Liver (tissue), 8 donors: ENCODE measurements at regions not wholly inside any gene's neighbourhood (a gene's known extent, or its start where the extent isn't known, plus 50 kb on each side); places are given as distances from the start of the nearest gene placed in this dataset.

Experiments used
- DNase-seq: peaks from one replicate; pipeline ENCODE4 v3.0.0-alpha.2; 2017; ENCODE audit warnings: low spot score
- H3K27ac ChIP-seq, 2 donors: one replicate each; pipeline ENCODE4 v1.7.0; 2013; ENCODE audit warnings: inconsistent platforms in 2 of 2, low read length in 2 of 2, control low read depth in 1 of 2, low read depth in 1 of 2, mild to moderate bottlenecking in 1 of 2
- H3K27me3 ChIP-seq, 4 donors: one replicate each; pipeline versions ENCODE4 v1.6.1 to v1.7.0; 2013; ENCODE audit warnings: low read length in 3 of 4, inconsistent platforms in 1 of 4, mild to moderate bottlenecking in 1 of 4, moderate library complexity in 1 of 4; ENCODE audit not compliant: control insufficient read depth in 4 of 4, insufficient read depth in 4 of 4
- H3K36me3 ChIP-seq, 4 donors: one replicate each; pipeline versions ENCODE4 v1.6.1 to v1.7.0; 2013; ENCODE audit warnings: low read length in 3 of 4, mild to moderate bottlenecking in 3 of 4, low read depth in 1 of 4, moderate library complexity in 1 of 4; ENCODE audit not compliant: control insufficient read depth in 4 of 4, insufficient read depth in 3 of 4
- H3K4me1 ChIP-seq, 4 donors: one replicate each; pipeline versions ENCODE4 v1.6.1 to v1.7.0; 2013; ENCODE audit warnings: low read length in 3 of 4, mild to moderate bottlenecking in 3 of 4, moderate library complexity in 1 of 4; ENCODE audit not compliant: control insufficient read depth in 4 of 4, insufficient read depth in 4 of 4
- H3K4me3 ChIP-seq, 3 donors: one replicate each; pipeline versions ENCODE4 v1.6.1 to v1.7.0; 2013; ENCODE audit warnings: low read length in 3 of 3, control low read depth in 1 of 3, low read depth in 1 of 3, mild to moderate bottlenecking in 1 of 3
- H3K9ac ChIP-seq, 2 donors: one replicate each; pipeline ENCODE4 v1.7.0; 2013; ENCODE audit warnings: low read length in 2 of 2, mild to moderate bottlenecking in 2 of 2, moderate library complexity in 2 of 2, control low read depth in 1 of 2, low read depth in 1 of 2
- H3K9me3 ChIP-seq, 4 donors: one replicate each; pipeline versions ENCODE4 v1.6.1 to v1.7.0; 2013; ENCODE audit warnings: low read length in 3 of 4; ENCODE audit not compliant: control insufficient read depth in 4 of 4
- CTCF ChIP-seq: fragments of 150-350 bp; IDR thresholded peaks from 2 replicates; pipeline ENCODE4 v1.5.1; 2017; ENCODE audit warnings: improper control_type of control experiment, low read depth, low read length; ENCODE audit not compliant: missing input control
- EGR1 ChIP-seq, 2 donors: IDR thresholded peaks; 2 replicates each; pipeline ENCODE4 v1.6.1; 2016 to 2018; ENCODE audit warnings: antibody characterized with exemption in 2 of 2, low read depth in 2 of 2
- FOXA1 ChIP-seq: IDR thresholded peaks from 2 replicates; pipeline ENCODE4 v1.6.1; 2016; ENCODE audit warnings: antibody characterized with exemption
- FOXA2 ChIP-seq: IDR thresholded peaks from 2 replicates; pipeline ENCODE4 v1.6.1; 2016; ENCODE audit warnings: antibody characterized with exemption
- GABPA ChIP-seq, 2 donors: IDR thresholded peaks in 1 of 2; conservative IDR thresholded peaks in 1 of 2; 2 replicates each; pipeline ENCODE4 v1.6.1; 2016; ENCODE audit warnings: antibody characterized with exemption in 2 of 2, mild to moderate bottlenecking in 1 of 2, moderate library complexity in 1 of 2
- HNF4A ChIP-seq, 2 donors: conservative IDR thresholded peaks; 2 replicates each; pipeline ENCODE4 v1.6.1; 2016; ENCODE audit warnings: antibody characterized with exemption in 2 of 2, mild to moderate bottlenecking in 2 of 2
- HNF4G ChIP-seq: IDR thresholded peaks from 2 replicates; pipeline ENCODE4 v1.6.1; 2016; ENCODE audit warnings: antibody characterized with exemption
- JUND ChIP-seq, 2 donors: IDR thresholded peaks; 2 replicates each; pipeline ENCODE4 v1.6.1; 2016; ENCODE audit warnings: antibody characterized with exemption in 2 of 2
- NR2F2 ChIP-seq: IDR thresholded peaks from 2 replicates; pipeline ENCODE4 v1.6.1; 2016; ENCODE audit warnings: antibody characterized with exemption
- RAD21 ChIP-seq, 2 donors: IDR thresholded peaks; 2 replicates each; pipeline ENCODE4 v1.6.1; 2016; ENCODE audit warnings: antibody characterized with exemption in 2 of 2, mild to moderate bottlenecking in 2 of 2
- RXRA ChIP-seq, 2 donors: IDR thresholded peaks; 2 replicates each; pipeline ENCODE4 v1.6.1; 2017 to 2018; ENCODE audit warnings: antibody characterized with exemption in 2 of 2, mild to moderate bottlenecking in 1 of 2
- SP1 ChIP-seq: IDR thresholded peaks from 2 replicates; pipeline ENCODE4 v1.6.1; 2018; ENCODE audit warnings: antibody characterized with exemption, mild to moderate bottlenecking
- TAF1 ChIP-seq: conservative IDR thresholded peaks from 2 replicates; pipeline ENCODE4 v1.6.1; 2016; ENCODE audit warnings: antibody characterized with exemption, mild to moderate bottlenecking
- YY1 ChIP-seq: IDR thresholded peaks from 2 replicates; pipeline ENCODE4 v1.6.1; 2016; ENCODE audit warnings: antibody characterized with exemption, mild to moderate bottlenecking
- ZBTB33 ChIP-seq: IDR thresholded peaks from 2 replicates; pipeline ENCODE4 v1.6.1; 2016; ENCODE audit warnings: antibody characterized with exemption
- WGBS: extraction: QIAGEN DNeasy Blood & Tissue Kit; methylation state at CpG from one replicate; pipeline ENCODE4 v1.1.7; 2013; 5-methylcytosine and 5-hydroxymethylcytosine counted together
- TF ChIP-seq, protein P1 (sequence below): IDR thresholded peaks from 2 replicates; pipeline ENCODE4 v1.6.1; 2016; ENCODE audit warnings: antibody characterized with exemption, mild to moderate bottlenecking
- TF ChIP-seq, protein P2 (sequence below): IDR thresholded peaks from 2 replicates; pipeline ENCODE4 v1.6.1; 2016; ENCODE audit warnings: antibody characterized with exemption
- TF ChIP-seq, protein P3 (sequence below): IDR thresholded peaks from 2 replicates; pipeline ENCODE4 v1.6.1; 2016; ENCODE audit warnings: antibody characterized with exemption
- donor health status: healthy.
- donor health status: healthy.
- donor health status: healthy.
- donor health status: healthy.
- donor health status: healthy.

DNA sequence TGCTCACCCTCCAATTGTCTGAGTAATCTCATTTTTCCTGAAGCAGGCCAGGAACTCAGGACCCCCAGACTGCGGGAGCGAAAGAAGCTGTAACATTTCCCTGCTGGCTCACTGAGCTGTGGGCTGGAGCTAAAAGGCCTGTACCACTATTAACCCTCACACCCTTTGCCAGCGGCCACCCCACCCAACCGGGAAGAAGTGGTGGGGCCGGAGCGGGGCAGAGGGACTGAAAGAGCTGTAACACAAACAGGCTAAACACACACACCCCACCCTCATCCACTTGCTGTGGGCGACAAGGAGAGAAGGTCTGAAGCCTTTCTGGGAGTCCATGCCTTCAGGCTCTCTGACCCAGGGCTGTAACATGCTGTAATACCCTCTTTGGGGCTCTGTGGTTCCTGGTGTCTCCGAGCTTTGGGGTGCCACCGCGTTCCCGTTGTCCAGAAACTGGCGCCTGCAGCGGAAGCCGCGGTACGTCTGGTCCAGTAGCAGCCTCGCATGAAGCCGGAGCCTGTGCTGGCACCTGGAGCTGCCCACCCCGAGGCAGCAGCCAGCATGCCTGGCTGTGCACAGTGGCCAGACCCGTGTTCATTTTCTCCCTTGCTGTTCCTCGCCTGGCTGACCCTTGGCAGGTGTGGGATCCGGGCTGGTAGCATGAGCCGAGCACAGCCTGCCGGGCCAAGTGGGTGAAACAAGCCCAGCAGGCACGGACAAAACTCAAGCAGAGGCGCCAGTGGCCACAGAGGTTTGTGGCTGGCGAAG lies 345.5 kb upstream of the MGAT4C start:
- no peak overlapping the region for H3K4me3 ChIP-seq
- H3K9me3 ChIP-seq, result no peaks in the 10 kb centered on the region
- no peaks in the 10 kb centered on the region for H3K4me1 ChIP-seq
- no peak overlapping the region for H3K9ac ChIP-seq
- H3K36me3 ChIP-seq, result no peaks in the 10 kb centered on the region
- DNase-seq, result no peak
- TF ChIP-seq, protein P1, sequence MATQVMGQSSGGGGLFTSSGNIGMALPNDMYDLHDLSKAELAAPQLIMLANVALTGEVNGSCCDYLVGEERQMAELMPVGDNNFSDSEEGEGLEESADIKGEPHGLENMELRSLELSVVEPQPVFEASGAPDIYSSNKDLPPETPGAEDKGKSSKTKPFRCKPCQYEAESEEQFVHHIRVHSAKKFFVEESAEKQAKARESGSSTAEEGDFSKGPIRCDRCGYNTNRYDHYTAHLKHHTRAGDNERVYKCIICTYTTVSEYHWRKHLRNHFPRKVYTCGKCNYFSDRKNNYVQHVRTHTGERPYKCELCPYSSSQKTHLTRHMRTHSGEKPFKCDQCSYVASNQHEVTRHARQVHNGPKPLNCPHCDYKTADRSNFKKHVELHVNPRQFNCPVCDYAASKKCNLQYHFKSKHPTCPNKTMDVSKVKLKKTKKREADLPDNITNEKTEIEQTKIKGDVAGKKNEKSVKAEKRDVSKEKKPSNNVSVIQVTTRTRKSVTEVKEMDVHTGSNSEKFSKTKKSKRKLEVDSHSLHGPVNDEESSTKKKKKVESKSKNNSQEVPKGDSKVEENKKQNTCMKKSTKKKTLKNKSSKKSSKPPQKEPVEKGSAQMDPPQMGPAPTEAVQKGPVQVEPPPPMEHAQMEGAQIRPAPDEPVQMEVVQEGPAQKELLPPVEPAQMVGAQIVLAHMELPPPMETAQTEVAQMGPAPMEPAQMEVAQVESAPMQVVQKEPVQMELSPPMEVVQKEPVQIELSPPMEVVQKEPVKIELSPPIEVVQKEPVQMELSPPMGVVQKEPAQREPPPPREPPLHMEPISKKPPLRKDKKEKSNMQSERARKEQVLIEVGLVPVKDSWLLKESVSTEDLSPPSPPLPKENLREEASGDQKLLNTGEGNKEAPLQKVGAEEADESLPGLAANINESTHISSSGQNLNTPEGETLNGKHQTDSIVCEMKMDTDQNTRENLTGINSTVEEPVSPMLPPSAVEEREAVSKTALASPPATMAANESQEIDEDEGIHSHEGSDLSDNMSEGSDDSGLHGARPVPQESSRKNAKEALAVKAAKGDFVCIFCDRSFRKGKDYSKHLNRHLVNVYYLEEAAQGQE, result no peak
- TF ChIP-seq EGR1 (IDR thresholded peaks at IDR 0.05; ENCODE audit: low read depth in 2 of 2) (no peak), SP1 (no peak), JUND (IDR thresholded peaks at IDR 0.05) (no peak), FOXA2 (no peak), CTCF (no peak), HNF4G (no peak), ZBTB33 (no peak), RXRA (IDR thresholded peaks at IDR 0.05) (no peak), TAF1 (no peak), FOXA1 (no peak), NR2F2 (no peak), RAD21 (IDR thresholded peaks at IDR 0.05) (no peak), HNF4A (conservative IDR thresholded peaks at IDR 0.05) (no peak), YY1 (no peak), GABPA (IDR thresholded peaks at IDR 0.05 in 1 of 2, conservative IDR thresholded peaks at IDR 0.05 in 1 of 2) (no peak)
- TF ChIP-seq, protein P2, sequence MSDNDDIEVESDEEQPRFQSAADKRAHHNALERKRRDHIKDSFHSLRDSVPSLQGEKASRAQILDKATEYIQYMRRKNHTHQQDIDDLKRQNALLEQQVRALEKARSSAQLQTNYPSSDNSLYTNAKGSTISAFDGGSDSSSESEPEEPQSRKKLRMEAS, result no peak
- TF ChIP-seq, protein P3, sequence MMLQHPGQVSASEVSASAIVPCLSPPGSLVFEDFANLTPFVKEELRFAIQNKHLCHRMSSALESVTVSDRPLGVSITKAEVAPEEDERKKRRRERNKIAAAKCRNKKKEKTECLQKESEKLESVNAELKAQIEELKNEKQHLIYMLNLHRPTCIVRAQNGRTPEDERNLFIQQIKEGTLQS, result no peak
- WGBS, result 92% methylated on average over 27 of the region's 27 CpGs
- H3K27me3 ChIP-seq, result no peaks in the 10 kb centered on the region
- H3K27ac ChIP-seq, result no peak overlapping the region
